ENCODE measurements at regions not wholly inside any gene's neighbourhood (a gene's known extent, or its start where the extent isn't known, plus 50 kb on each side); places are given as distances from the start of the nearest gene placed in this dataset.

- TF ChIP-seq CTCF (IDR thresholded peaks at IDR 0.05; ENCODE audit: low read depth, low read length, missing control alignments), result no peak
- no peak for DNase-seq (ENCODE audit: low read depth)
- in situ Hi-C loops (cut with HindIII; ENCODE audit: low sequenced_read_pairs), result no loop called here
- H3K4me3 ChIP-seq (ENCODE audit: low read depth, low read length), result no peak overlapping the region
These were observed 446.6 kb downstream of the SIPA1L2 start for GRCh38 chr1:232183266-232183800.

- no peak for TF ChIP-seq CTCF (IDR thresholded peaks at IDR 0.05; ENCODE audit: low read depth, low read length, missing control alignments)
- in situ Hi-C loops (cut with HindIII; ENCODE audit: low sequenced_read_pairs), result no loop called here
- DNase-seq (ENCODE audit: low read depth), result no peak
These were observed 447.7 kb downstream of the SIPA1L2 start for GRCh38 chr1:232182236-232182635.

GRCh38 chr1:232180779-232181136, 449.2 kb downstream of the SIPA1L2 start:
- no peak overlapping the region for H3K4me3 ChIP-seq (ENCODE audit: low read depth, low read length)
- in situ Hi-C loops (cut with HindIII; ENCODE audit: low sequenced_read_pairs), result no loop called here
- no peak for DNase-seq (ENCODE audit: low read depth)
- TF ChIP-seq CTCF (IDR thresholded peaks at IDR 0.05; ENCODE audit: low read depth, low read length, missing control alignments), result no peak

More at GRCh38 chr1:232182236-232182635, 447.7 kb downstream of the SIPA1L2 start:
- H3K4me3 ChIP-seq (ENCODE audit: low read depth, low read length), result no peak overlapping the region

GRCh38 chr1:232179896-232180778, 449.8 kb downstream of the SIPA1L2 start:
- no peak for DNase-seq (ENCODE audit: low read depth)

GRCh38 chr1:232178191-232178590, 451.7 kb downstream of the SIPA1L2 start:
- TF ChIP-seq CTCF (IDR thresholded peaks at IDR 0.05; ENCODE audit: low read depth, low read length, missing control alignments), result no peak
- no peak for DNase-seq (ENCODE audit: low read depth)
- no peak overlapping the region for H3K4me3 ChIP-seq (ENCODE audit: low read depth, low read length)
- in situ Hi-C loops (cut with HindIII; ENCODE audit: low sequenced_read_pairs), result no loop called here

More at GRCh38 chr1:232179896-232180778, 449.8 kb downstream of the SIPA1L2 start:
- no peak overlapping the region for H3K4me3 ChIP-seq (ENCODE audit: low read depth, low read length)
- in situ Hi-C loops (cut with HindIII; ENCODE audit: low sequenced_read_pairs), result no loop called here
- TF ChIP-seq CTCF (IDR thresholded peaks at IDR 0.05; ENCODE audit: low read depth, low read length, missing control alignments), result no peak

GRCh38 chr1:232177438-232177837, 452.5 kb downstream of the SIPA1L2 start:
- in situ Hi-C loops (cut with HindIII; ENCODE audit: low sequenced_read_pairs), result no loop called here

More at GRCh38 chr1:232177438-232177837, 452.5 kb downstream of the SIPA1L2 start:
- DNase-seq (ENCODE audit: low read depth), result no peak
- TF ChIP-seq CTCF (IDR thresholded peaks at IDR 0.05; ENCODE audit: low read depth, low read length, missing control alignments), result no peak
- H3K4me3 ChIP-seq (ENCODE audit: low read depth, low read length), result no peak overlapping the region
